GM12878 (cell line): ENCODE measurements at regions not wholly inside any gene's neighbourhood (a gene's known extent, or its start where the extent isn't known, plus 50 kb on each side); places are given as distances from the start of the nearest gene placed in this dataset.
A peak's percentile ranks its signal among the peaks of the same experiment; 100 is the strongest.

ENCODE experiments used
- ATF3 ChIP-seq: IDR thresholded peaks from 2 replicates; pipeline ENCODE4 v1.6.1; 2011; ENCODE audit warnings: low read depth, mild to moderate bottlenecking, low read length, moderate library complexity, borderline replicate concordance; ENCODE audit errors: extremely low read depth
- ATF7 ChIP-seq: fragments of 450-650 bp; IDR thresholded peaks from 2 replicates; pipeline ENCODE4 v1.6.1; 2016; ENCODE audit warnings: low read depth, mild to moderate bottlenecking
- BACH1 ChIP-seq: fragments of 450-650 bp; IDR thresholded peaks from 2 replicates; pipeline ENCODE4 v1.6.1; 2017; ENCODE audit warnings: mild to moderate bottlenecking, borderline replicate concordance
- BCL11A ChIP-seq: IDR thresholded peaks from 2 replicates; pipeline ENCODE4 v1.6.1; 2011; ENCODE audit warnings: low read depth, low read length
- FOS ChIP-seq: IDR thresholded peaks from 3 replicates; pipeline ENCODE4 v1.6.1; 2011; ENCODE audit warnings: borderline replicate concordance; ENCODE audit not compliant: insufficient read length; ENCODE audit errors: extremely low read depth
- FOXK2 ChIP-seq: fragments of 450-650 bp; IDR thresholded peaks from 2 replicates; pipeline ENCODE4 v1.6.1; 2017; ENCODE audit warnings: mild to moderate bottlenecking, moderate library complexity
- IKZF2 ChIP-seq, 2 experiments: fragments of 450-650 bp; IDR thresholded peaks; 2 replicates each; pipeline ENCODE4 v1.6.1; 2017; ENCODE audit warnings: mild to moderate bottlenecking in 2 of 2, moderate library complexity in 2 of 2
- KAT2A ChIP-seq: conservative IDR thresholded peaks from 2 replicates; pipeline ENCODE4 v1.6.1; 2011; ENCODE audit warnings: low read depth, low read length; ENCODE audit not compliant: control insufficient read depth
- KDM1A ChIP-seq: fragments of 200-600 bp; sonication (generic); IDR thresholded peaks from 2 replicates; pipeline ENCODE4 v1.6.1; 2016; ENCODE audit warnings: borderline replicate concordance
- NFXL1 ChIP-seq: fragments of 450-650 bp; IDR thresholded peaks from 2 replicates; pipeline ENCODE4 v1.6.1; 2017; ENCODE audit warnings: antibody characterized with exemption, mild to moderate bottlenecking, borderline replicate concordance
- NFYB ChIP-seq: IDR thresholded peaks from 2 replicates; pipeline ENCODE4 v1.6.1; 2011; ENCODE audit warnings: low read depth, mild to moderate bottlenecking, low read length, improper control_type of control experiment, moderate library complexity; ENCODE audit not compliant: insufficient read depth
- NR2C1 ChIP-seq: fragments of 450-650 bp; IDR thresholded peaks from 2 replicates; pipeline ENCODE4 v1.6.1; 2017; ENCODE audit warnings: antibody characterized with exemption, mild to moderate bottlenecking, moderate library complexity
- RAD51 ChIP-seq: fragments of 450-650 bp; IDR thresholded peaks from 2 replicates; pipeline ENCODE4 v1.6.1; 2016; ENCODE audit warnings: moderate library complexity, mild to moderate bottlenecking, inconsistent platforms
- RB1 ChIP-seq: fragments of 450-650 bp; formaldehyde crosslinking; IDR thresholded peaks from 2 replicates; pipeline ENCODE4 v1.6.1; 2017; ENCODE audit warnings: mild to moderate bottlenecking, borderline replicate concordance
- SIX5 ChIP-seq: IDR thresholded peaks from 2 replicates; pipeline ENCODE4 v1.6.1; 2011; ENCODE audit warnings: mild to moderate bottlenecking, low read depth, low read length, moderate library complexity; ENCODE audit not compliant: severe bottlenecking
- SPI1 ChIP-seq: IDR thresholded peaks from 2 replicates; pipeline ENCODE4 v1.6.1; 2011; ENCODE audit warnings: low read depth, mild to moderate bottlenecking, low read length, moderate library complexity, borderline replicate concordance; ENCODE audit not compliant: insufficient read depth
- SREBF1 ChIP-seq: IDR thresholded peaks from 2 replicates; pipeline ENCODE4 v1.6.1; 2012; ENCODE audit warnings: mild to moderate bottlenecking, low read length
- STAT1 ChIP-seq: fragments of 450-650 bp; conservative IDR thresholded peaks from 2 replicates; pipeline ENCODE4 v1.6.1; 2014; ENCODE audit warnings: antibody characterized with exemption, mild to moderate bottlenecking
- TARDBP ChIP-seq: IDR thresholded peaks from 2 replicates; pipeline ENCODE4 v1.6.1; 2016; ENCODE audit warnings: borderline replicate concordance
- TCF3 ChIP-seq: IDR thresholded peaks from 2 replicates; pipeline ENCODE4 v1.6.1; 2012; ENCODE audit warnings: low read depth, mild to moderate bottlenecking, low read length, borderline replicate concordance; ENCODE audit not compliant: insufficient read depth
- ZBTB11 ChIP-seq: fragments of 450-650 bp; formaldehyde crosslinking; IDR thresholded peaks from 2 replicates; pipeline ENCODE4 v1.5.0; 2022; ENCODE audit warnings: mild to moderate bottlenecking, missing genetic modification characterization
- ZNF24 ChIP-seq: fragments of 450-650 bp; IDR thresholded peaks from 2 replicates; pipeline ENCODE4 v1.6.1; 2017; ENCODE audit warnings: antibody characterized with exemption, mild to moderate bottlenecking
- TF ChIP-seq, protein P1 (sequence below): fragments of 450-650 bp; IDR thresholded peaks from 2 replicates; pipeline ENCODE4 v1.6.1; 2017; ENCODE audit warnings: mild to moderate bottlenecking, moderate library complexity
- TF ChIP-seq, protein P2 (sequence below): fragments of 450-650 bp; conservative IDR thresholded peaks from 2 replicates; pipeline ENCODE4 v1.6.1; 2017; ENCODE audit warnings: mild to moderate bottlenecking, moderate library complexity

- TF ChIP-seq ZBTB11 (CRISPR knock-in tag) (no peak), FOXK2 (no peak), ATF3 (no peak), STAT1 (no peak), NR2C1 (no peak), BACH1 (no peak), KDM1A (no peak), SREBF1 (no peak), TCF3 (no peak), RAD51 (no peak), ZNF24 (no peak), SPI1 (peak; percentile 68), SIX5 (no peak), NFXL1 (no peak), BCL11A (peak; percentile 44; the same call in 1 of the 2 replicates), KAT2A (no peak), ATF7 (no peak), TARDBP (no peak), IKZF2 (IDR thresholded peaks at IDR 0.05) (peak in 1 of 2 experiments; percentile 49; a peak in 1 of 4 replicates), RB1 (no peak), NFYB (no peak), FOS (no peak)
- TF ChIP-seq, protein P1, sequence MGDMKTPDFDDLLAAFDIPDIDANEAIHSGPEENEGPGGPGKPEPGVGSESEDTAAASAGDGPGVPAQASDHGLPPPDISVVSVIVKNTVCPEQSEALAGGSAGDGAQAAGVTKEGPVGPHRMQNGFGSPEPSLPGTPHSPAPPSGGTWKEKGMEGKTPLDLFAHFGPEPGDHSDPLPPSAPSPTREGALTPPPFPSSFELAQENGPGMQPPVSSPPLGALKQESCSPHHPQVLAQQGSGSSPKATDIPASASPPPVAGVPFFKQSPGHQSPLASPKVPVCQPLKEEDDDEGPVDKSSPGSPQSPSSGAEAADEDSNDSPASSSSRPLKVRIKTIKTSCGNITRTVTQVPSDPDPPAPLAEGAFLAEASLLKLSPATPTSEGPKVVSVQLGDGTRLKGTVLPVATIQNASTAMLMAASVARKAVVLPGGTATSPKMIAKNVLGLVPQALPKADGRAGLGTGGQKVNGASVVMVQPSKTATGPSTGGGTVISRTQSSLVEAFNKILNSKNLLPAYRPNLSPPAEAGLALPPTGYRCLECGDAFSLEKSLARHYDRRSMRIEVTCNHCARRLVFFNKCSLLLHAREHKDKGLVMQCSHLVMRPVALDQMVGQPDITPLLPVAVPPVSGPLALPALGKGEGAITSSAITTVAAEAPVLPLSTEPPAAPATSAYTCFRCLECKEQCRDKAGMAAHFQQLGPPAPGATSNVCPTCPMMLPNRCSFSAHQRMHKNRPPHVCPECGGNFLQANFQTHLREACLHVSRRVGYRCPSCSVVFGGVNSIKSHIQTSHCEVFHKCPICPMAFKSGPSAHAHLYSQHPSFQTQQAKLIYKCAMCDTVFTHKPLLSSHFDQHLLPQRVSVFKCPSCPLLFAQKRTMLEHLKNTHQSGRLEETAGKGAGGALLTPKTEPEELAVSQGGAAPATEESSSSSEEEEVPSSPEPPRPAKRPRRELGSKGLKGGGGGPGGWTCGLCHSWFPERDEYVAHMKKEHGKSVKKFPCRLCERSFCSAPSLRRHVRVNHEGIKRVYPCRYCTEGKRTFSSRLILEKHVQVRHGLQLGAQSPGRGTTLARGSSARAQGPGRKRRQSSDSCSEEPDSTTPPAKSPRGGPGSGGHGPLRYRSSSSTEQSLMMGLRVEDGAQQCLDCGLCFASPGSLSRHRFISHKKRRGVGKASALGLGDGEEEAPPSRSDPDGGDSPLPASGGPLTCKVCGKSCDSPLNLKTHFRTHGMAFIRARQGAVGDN: no peak
- TF ChIP-seq, protein P2, sequence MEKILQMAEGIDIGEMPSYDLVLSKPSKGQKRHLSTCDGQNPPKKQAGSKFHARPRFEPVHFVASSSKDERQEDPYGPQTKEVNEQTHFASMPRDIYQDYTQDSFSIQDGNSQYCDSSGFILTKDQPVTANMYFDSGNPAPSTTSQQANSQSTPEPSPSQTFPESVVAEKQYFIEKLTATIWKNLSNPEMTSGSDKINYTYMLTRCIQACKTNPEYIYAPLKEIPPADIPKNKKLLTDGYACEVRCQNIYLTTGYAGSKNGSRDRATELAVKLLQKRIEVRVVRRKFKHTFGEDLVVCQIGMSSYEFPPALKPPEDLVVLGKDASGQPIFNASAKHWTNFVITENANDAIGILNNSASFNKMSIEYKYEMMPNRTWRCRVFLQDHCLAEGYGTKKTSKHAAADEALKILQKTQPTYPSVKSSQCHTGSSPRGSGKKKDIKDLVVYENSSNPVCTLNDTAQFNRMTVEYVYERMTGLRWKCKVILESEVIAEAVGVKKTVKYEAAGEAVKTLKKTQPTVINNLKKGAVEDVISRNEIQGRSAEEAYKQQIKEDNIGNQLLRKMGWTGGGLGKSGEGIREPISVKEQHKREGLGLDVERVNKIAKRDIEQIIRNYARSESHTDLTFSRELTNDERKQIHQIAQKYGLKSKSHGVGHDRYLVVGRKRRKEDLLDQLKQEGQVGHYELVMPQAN: no peak
Measured at GRCh38 chr6:40962241-40962640, 76.8 kb downstream of the UNC5CL start (continued).
